VCaP (cell line): ENCODE measurements at regions not wholly inside any gene's neighbourhood (a gene's known extent, or its start where the extent isn't known, plus 50 kb on each side); places are given as distances from the start of the nearest gene placed in this dataset.

ENCODE experiments used
- H3K27ac ChIP-seq: fragments of 450-650 bp; 2 replicates; pipeline ENCODE4 v1.5.1; 2017
- TF ChIP-seq, protein P1 (sequence below): fragments of 450-650 bp; conservative IDR thresholded peaks from 2 replicates; pipeline ENCODE4 v1.5.1; 2017; ENCODE audit warnings: mild to moderate bottlenecking, moderate library complexity

DNA sequence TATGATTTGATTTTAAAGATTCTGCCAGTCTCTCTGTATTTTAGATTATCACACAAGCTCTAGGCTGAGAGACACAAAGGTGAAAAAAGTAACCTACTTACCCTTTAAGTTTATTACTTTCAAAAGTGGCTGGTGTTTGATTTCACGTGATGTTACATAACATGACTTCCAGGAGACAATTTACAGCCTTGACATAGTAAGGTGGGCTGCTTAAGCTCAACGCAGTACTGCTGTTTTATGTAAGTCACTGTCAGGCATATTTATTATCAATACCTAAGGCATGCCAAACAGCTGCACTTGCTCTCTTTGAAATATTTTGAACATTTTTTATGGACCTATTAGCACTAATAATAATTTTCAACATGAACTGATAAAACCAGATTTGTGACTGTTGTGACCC lies 451.5 kb upstream of the FAM241A start:
- TF ChIP-seq, protein P1, sequence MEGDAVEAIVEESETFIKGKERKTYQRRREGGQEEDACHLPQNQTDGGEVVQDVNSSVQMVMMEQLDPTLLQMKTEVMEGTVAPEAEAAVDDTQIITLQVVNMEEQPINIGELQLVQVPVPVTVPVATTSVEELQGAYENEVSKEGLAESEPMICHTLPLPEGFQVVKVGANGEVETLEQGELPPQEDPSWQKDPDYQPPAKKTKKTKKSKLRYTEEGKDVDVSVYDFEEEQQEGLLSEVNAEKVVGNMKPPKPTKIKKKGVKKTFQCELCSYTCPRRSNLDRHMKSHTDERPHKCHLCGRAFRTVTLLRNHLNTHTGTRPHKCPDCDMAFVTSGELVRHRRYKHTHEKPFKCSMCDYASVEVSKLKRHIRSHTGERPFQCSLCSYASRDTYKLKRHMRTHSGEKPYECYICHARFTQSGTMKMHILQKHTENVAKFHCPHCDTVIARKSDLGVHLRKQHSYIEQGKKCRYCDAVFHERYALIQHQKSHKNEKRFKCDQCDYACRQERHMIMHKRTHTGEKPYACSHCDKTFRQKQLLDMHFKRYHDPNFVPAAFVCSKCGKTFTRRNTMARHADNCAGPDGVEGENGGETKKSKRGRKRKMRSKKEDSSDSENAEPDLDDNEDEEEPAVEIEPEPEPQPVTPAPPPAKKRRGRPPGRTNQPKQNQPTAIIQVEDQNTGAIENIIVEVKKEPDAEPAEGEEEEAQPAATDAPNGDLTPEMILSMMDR, result no peak

GRCh38 chr4:111695677-111696076 lies 449.6 kb upstream of the FAM241A start:
- no peak overlapping the region for H3K27ac ChIP-seq
- TF ChIP-seq, protein P1, result no peak

More for the DNA sequence above, 451.5 kb upstream of the FAM241A start:
- no peak overlapping the region for H3K27ac ChIP-seq

DNA sequence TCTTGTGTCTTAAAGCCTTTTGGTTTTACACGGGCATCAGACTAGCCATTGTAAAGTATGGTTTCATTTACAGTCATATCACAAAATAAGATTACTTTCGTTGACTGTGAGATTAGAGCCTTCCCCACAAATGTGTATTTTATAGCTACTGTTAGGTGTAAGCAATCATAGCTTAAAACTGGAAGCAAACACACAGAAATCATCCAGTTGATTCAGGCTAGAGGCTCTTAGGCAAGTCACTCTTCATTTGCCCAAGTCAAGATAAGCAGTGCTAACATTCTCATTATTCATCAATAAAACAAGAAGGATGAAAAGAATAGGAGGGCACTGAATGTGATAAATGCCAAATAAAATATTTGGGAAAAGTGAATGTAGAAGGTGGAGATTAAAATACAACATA lies 448.7 kb upstream of the FAM241A start:
- no peak overlapping the region for H3K27ac ChIP-seq
- TF ChIP-seq, protein P1, result no peak

GRCh38 chr4:111697176-111697942 lies 447.9 kb upstream of the FAM241A start:
- no peak overlapping the region for H3K27ac ChIP-seq
- TF ChIP-seq, protein P1, result no peak

DNA sequence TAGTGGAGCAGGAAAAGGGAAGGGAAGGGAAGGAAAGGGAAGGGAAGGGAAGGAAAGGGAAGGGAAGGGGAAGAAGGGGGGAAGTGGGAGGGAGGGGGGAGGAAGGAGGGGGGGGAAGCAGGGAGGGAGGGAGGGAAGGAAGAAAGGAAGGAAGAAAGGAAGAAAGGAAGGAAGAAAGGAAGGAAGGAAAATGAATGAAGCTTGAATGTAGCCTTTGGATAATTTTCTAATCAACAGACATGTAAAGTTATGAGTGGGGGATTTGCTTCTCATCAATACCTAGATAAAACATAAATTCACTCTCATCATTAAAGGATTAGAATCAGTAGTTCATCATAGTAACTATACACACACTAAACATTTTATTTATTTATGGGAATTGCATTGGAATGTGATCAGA lies 446.9 kb upstream of the FAM241A start:
- TF ChIP-seq, protein P1, result no peak
- H3K27ac ChIP-seq, result no peak overlapping the region

- no peak overlapping the region for H3K27ac ChIP-seq
- TF ChIP-seq, protein P1, result no peak
These were observed 446.1 kb upstream of the FAM241A start for GRCh38 chr4:111699165-111699564.

GRCh38 chr4:111701102-111701501 lies 444.2 kb upstream of the FAM241A start:
- TF ChIP-seq, protein P1, result no peak
- H3K27ac ChIP-seq, result no peak overlapping the region
